ENCODE measurements at regions not wholly inside any gene's neighbourhood (a gene's known extent, or its start where the extent isn't known, plus 50 kb on each side); places are given as distances from the start of the nearest gene placed in this dataset.

GRCh38 chr5:33375900-33376299, 64.9 kb upstream of the TARS1 start:
- TF ChIP-seq CTCF (IDR thresholded peaks at IDR 0.05) (no peak), POLR2A (IDR thresholded peaks at IDR 0.05) (no peak), EP300 (IDR thresholded peaks at IDR 0.05) (no peak)

Data from ovary (tissue), 3 donors.